Calu3 (cell line): ENCODE measurements at regions not wholly inside any gene's neighbourhood (a gene's known extent, or its start where the extent isn't known, plus 50 kb on each side); places are given as distances from the start of the nearest gene placed in this dataset.

Experiments
- BruUV-seq: library from RNA; stranded (reverse); fragments of 400-500 nt; replicated peaks from 2 replicates; lab custom pipeline; 2021; lab: Mats Ljungman, UMichigan
- CTCF ChIA-PET: fragments of 300-600 bp; sonication (Branson Sonifier 250); formaldehyde crosslinking; loops from one replicate; lab custom pipeline; 2022; ENCODE audit warnings: antibody characterized with exemption; lab: Charles Lee
- DNase-seq: peaks from one replicate; pipeline ENCODE4 v3.0.0; 2022
- H3K27ac Mint-ChIP-seq: one replicate; pipeline ENCODE4 v1.8.0; 2022; ENCODE audit warnings: mixed read lengths; ENCODE audit not compliant: unreplicated experiment
- H3K27me3 Mint-ChIP-seq: one replicate; pipeline ENCODE4 v1.8.0; 2022; ENCODE audit warnings: mixed read lengths; ENCODE audit not compliant: unreplicated experiment
- H3K36me3 Mint-ChIP-seq: one replicate; pipeline ENCODE4 v1.8.0; 2022; ENCODE audit warnings: mild to moderate bottlenecking, moderate library complexity, mixed read lengths; ENCODE audit not compliant: insufficient read depth, unreplicated experiment
- H3K4me1 Mint-ChIP-seq: one replicate; pipeline ENCODE4 v1.8.0; 2022; ENCODE audit warnings: mild to moderate bottlenecking, low read depth, mixed read lengths; ENCODE audit not compliant: unreplicated experiment
- H3K4me3 Mint-ChIP-seq: one replicate; pipeline ENCODE4 v1.8.0; 2022; ENCODE audit warnings: mild to moderate bottlenecking, low read depth, moderate library complexity, mixed read lengths; ENCODE audit not compliant: unreplicated experiment
- H3K9me3 Mint-ChIP-seq: one replicate; pipeline ENCODE4 v1.8.0; 2022; ENCODE audit warnings: low read depth, mixed read lengths; ENCODE audit not compliant: unreplicated experiment
- CTCF ChIP-seq: fragments of 200-600 bp; IDR thresholded peaks from one replicate; pipeline ENCODE4 v1.8.0; 2022; ENCODE audit warnings: antibody characterized with exemption; ENCODE audit not compliant: unreplicated experiment
- intact Hi-C: fragments of 100-400 bp; cut with micrococcal nuclease; formaldehyde crosslinking; loops from one replicate; pipeline ENCODE4 v1.10.0; 2022; ENCODE audit not compliant: unreplicated experiment

GRCh38 chr6:40819182-40819834, 219.7 kb downstream of the UNC5CL start:
- no TSS peak for BruUV-seq
- Mint-ChIP-seq H3K27me3 (peaks cover 33% of the 10 kb centered on the region), H3K4me3 (no peak overlapping the region), H3K9me3 (no peaks in the 10 kb centered on the region), H3K4me1 (no peaks in the 10 kb centered on the region), H3K36me3 (no peaks in the 10 kb centered on the region), H3K27ac (no peak overlapping the region)
- no peak for TF ChIP-seq CTCF
- intact Hi-C loops: no loop called here
- CTCF ChIA-PET: interaction anchor here (0.5 kb wide), 1 partner anchor 232 kb away, joined by 8 read pairs; no protein-coding TSS in a partner anchor
- no peak for DNase-seq

DNA sequence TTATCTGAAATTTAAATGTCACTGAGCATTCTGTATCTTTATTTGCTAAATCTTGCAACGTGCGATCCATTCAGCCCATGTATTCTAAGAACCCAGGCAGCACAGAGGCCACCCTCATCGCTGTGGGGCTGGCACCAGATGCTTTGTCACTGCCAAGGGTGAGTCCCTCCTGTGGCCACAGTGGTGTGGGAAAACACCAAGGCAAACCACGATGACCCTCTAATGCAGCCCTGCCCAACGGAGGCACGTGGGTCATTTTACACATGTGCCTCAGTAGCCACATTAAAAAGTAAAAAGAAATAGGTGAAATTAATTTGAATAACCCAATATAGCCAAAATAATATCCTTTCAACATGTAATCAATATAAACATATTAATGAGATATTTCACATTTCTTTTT, 221.7 kb downstream of the UNC5CL start:
- intact Hi-C loops: no loop called here
- CTCF ChIA-PET: no interaction called here
- no peaks in the 10 kb centered on the region for H3K9me3 Mint-ChIP-seq
- H3K27ac Mint-ChIP-seq: no peak overlapping the region
- TF ChIP-seq CTCF: no peak
- peaks cover 40% of the 10 kb centered on the region for H3K27me3 Mint-ChIP-seq
- no peak overlapping the region for H3K4me3 Mint-ChIP-seq
- H3K36me3 Mint-ChIP-seq: no peaks in the 10 kb centered on the region
- no peaks in the 10 kb centered on the region for H3K4me1 Mint-ChIP-seq
- DNase-seq: no peak
- no TSS peak for BruUV-seq

DNA sequence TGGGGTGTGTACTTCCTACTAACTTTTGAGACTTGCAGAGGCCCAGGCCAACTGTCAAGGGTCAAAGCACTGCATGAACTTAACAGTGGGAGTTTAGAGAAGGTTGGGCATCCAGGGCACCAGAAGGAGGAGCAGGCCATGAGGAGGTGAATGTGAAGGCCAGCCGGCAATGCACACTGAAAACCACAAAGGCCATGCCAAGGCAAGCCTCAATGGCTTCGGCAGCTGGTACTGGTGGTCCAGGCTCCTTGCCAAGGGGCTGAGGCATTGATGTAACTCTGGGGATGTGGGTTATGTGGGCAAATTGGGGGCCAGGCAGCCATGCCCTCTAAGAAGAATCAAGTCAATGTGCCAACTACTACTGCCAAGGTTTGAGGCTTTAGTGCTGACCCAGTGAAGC, 222.4 kb downstream of the UNC5CL start:
- intact Hi-C loops: no loop called here
- Mint-ChIP-seq H3K27ac (no peak overlapping the region), H3K9me3 (no peaks in the 10 kb centered on the region), H3K4me1 (no peaks in the 10 kb centered on the region), H3K27me3 (peaks cover 40% of the 10 kb centered on the region), H3K4me3 (no peak overlapping the region), H3K36me3 (no peaks in the 10 kb centered on the region)
- no peak for TF ChIP-seq CTCF
- CTCF ChIA-PET: no interaction called here
- no peak for DNase-seq
- no TSS peak for BruUV-seq

GRCh38 chr6:40815731-40816130, 223.3 kb downstream of the UNC5CL start:
- no peaks in the 10 kb centered on the region for H3K4me1 Mint-ChIP-seq
- BruUV-seq: no TSS peak
- CTCF ChIA-PET: no interaction called here
- no peak for TF ChIP-seq CTCF
- no peaks in the 10 kb centered on the region for H3K36me3 Mint-ChIP-seq
- intact Hi-C loops: no loop called here
- no peak overlapping the region for H3K27ac Mint-ChIP-seq
- H3K4me3 Mint-ChIP-seq: no peak overlapping the region
- no peak for DNase-seq
- no peaks in the 10 kb centered on the region for H3K9me3 Mint-ChIP-seq
- peaks cover 40% of the 10 kb centered on the region for H3K27me3 Mint-ChIP-seq
